Uterus (tissue), 2 donors: ENCODE measurements at regions not wholly inside any gene's neighbourhood (a gene's known extent, or its start where the extent isn't known, plus 50 kb on each side); places are given as distances from the start of the nearest gene placed in this dataset.

Source experiments
- POLR2A ChIP-seq, 2 donors: fragments of 450-650 bp; IDR thresholded peaks; one replicate each; pipeline ENCODE4 v1.6.1; 2016; ENCODE audit warnings: antibody characterized with exemption in 2 of 2, mild to moderate bottlenecking in 1 of 2, moderate library complexity in 1 of 2
- TF ChIP-seq, protein P1 (sequence below), 4 experiments: fragments of 200-600 bp in 2 of 4; fragments of 450-650 bp in 2 of 4; sonication (generic) in 2 of 4; IDR thresholded peaks; one replicate each; pipeline ENCODE4 v1.5.1; 2016 to 2019; ENCODE audit warnings: antibody characterized with exemption in 4 of 4, mild to moderate bottlenecking in 2 of 4, moderate library complexity in 1 of 4

- TF ChIP-seq, protein P1, sequence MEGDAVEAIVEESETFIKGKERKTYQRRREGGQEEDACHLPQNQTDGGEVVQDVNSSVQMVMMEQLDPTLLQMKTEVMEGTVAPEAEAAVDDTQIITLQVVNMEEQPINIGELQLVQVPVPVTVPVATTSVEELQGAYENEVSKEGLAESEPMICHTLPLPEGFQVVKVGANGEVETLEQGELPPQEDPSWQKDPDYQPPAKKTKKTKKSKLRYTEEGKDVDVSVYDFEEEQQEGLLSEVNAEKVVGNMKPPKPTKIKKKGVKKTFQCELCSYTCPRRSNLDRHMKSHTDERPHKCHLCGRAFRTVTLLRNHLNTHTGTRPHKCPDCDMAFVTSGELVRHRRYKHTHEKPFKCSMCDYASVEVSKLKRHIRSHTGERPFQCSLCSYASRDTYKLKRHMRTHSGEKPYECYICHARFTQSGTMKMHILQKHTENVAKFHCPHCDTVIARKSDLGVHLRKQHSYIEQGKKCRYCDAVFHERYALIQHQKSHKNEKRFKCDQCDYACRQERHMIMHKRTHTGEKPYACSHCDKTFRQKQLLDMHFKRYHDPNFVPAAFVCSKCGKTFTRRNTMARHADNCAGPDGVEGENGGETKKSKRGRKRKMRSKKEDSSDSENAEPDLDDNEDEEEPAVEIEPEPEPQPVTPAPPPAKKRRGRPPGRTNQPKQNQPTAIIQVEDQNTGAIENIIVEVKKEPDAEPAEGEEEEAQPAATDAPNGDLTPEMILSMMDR (IDR thresholded peaks at IDR 0.05), result no peak
- TF ChIP-seq POLR2A (IDR thresholded peaks at IDR 0.05), result no peak
Observed at GRCh38 chr10:5285186-5285585, 79.6 kb upstream of the UCN3 start.
